Amniotic stem cell (primary cell): ENCODE measurements at regions not wholly inside any gene's neighbourhood (a gene's known extent, or its start where the extent isn't known, plus 50 kb on each side); places are given as distances from the start of the nearest gene placed in this dataset.

Experiments
- DNase-seq: peaks from one replicate; lab custom pipeline; 2025; lab: John Stamatoyannopoulos, UW

GRCh38 chr14:22452330-22452729 lies 136.7 kb downstream of the DAD1 start:
- no peak for DNase-seq

- no peak for DNase-seq
Observed at GRCh38 chr14:22450266-22450665, 138.8 kb downstream of the DAD1 start.

- DNase-seq, result no peak
Observed at GRCh38 chr14:22449600-22449905, 139.5 kb downstream of the DAD1 start.

GRCh38 chr14:22448905-22449599 lies 140.0 kb downstream of the DAD1 start:
- no peak for DNase-seq

- DNase-seq, result no peak
Observed at GRCh38 chr14:22448035-22448904, 140.8 kb downstream of the DAD1 start.

DNA sequence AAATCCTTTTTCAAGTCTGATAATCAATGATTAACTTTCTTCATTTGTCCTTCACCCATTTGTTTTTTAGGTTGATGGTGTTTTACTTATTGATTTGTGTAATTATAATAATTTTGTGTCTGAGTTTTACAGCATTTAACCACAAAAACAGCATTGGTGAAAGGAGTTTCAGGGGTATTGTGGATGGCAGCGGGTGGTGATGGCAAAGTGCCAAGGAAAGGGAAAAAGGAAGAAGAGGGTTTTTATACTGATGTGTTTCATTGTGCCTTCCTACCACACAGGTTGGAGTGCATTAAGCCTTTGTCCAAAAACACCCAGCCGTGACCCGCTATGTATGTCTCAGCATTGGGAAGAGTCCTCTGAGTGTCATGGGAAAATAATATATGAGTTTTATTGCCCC lies 150.3 kb downstream of the DAD1 start:
- DNase-seq, result no peak

- no peak for DNase-seq
Observed at GRCh38 chr14:22434901-22435550, 154.0 kb downstream of the DAD1 start.

DNA sequence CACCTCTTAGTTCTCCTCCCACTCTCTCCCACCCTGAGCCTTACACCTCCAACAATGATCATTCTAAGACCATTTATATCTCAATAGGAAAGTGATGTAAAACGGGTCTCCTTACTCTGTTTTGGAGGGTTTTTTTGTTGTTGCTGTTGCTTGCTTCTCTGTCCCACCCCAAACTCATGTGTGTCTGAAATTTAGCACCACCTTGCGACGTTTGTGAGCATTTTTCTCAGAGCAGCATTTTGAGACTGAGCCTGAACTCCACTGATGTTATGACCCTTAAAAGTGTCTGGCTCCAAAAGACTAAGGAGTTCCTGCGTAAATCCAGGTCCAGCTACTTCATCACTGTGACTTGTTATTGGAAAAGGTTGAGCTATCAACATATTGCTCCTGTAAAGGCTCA lies 155.0 kb downstream of the DAD1 start:
- no peak for DNase-seq

- no peak for DNase-seq
Observed at GRCh38 chr14:22433069-22433468, 156.0 kb downstream of the DAD1 start.

DNA sequence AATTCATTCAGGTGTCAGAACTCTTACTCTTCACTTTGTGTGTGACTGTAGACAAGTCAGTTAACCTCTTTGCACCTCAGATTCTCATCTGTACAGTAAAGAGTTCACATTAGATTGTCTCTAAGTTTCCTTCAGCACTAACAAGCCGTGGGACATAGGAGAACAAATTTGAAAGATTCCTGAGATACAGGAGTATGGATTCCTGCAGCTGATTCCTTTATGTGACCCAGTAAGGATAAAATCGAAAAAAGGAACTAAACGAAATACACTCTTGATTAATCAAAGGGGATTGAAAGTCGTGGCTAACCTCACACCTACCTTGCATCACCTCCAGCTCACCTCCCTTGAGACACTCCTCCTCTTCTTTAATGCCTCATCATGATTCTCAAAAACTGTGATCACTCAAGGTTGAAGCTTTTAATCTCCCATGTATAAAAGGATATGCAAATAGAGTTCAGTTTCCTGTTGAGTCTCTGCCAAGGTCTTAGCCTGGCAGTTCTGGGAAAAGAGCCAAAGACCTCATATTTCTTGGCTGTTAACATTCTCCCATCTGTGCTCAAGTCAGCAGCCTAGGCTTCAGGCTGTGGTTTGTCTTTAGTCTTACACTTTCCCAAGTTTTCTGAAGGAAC lies 156.6 kb downstream of the DAD1 start:
- DNase-seq, result peak; percentile 19

DNA sequence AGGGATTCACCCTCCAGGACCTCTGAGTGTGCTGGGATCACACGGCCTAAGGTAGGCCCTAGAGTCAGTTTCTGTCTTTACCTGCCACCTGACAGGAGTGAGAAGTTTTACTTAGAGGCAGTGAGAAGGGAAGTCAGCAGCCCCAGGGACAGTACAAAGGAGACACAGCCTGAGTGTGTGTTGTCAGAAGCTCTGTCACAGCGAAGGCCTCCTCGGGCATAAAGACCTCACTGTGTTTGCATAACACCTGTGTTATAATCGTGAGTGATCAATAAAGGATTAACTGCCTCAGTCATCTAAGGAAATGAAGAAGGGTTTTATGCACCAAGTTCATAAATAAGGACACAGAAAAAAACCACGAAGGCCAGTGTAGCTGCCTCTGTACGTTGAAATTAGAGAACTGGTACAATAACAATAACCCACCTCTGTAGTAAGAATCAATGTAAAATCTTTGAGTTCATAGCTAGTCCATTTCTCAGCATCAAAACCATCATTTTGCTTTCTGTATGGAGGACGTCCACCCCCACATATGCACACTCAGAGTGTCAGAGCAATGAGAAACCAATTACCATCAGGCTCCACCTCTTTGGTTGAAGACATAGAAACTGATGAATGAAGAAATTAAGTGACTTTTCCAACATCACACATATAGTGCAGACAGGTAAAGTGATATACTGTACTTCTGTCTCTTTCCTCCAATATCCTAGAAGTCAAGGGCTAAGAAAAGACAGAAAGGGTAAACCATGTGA lies 159.3 kb downstream of the DAD1 start:
- DNase-seq, result no peak

- no peak for DNase-seq
Observed at GRCh38 chr14:22428700-22429291, 160.2 kb downstream of the DAD1 start.

DNA sequence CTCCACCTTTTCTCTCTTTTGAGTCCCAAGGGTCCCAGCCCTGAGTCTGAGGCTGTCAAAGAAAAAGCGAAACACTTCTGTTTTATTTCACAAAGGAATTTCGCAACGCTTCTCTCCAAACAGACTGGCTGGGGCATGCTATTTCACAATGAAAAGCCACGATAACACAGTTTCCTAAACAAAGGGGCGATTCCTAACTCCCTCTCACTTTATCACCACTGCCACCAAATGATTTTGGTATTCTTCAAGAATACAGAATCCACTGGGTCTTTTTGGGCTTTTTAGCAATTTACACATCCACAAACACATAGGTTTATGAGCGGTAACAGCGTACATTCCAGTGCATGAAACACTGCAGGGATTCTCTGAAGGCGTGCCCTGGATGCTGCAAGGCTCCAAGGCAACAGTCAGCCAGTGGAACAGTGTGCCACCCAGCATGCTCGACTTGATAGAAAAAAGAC lies 161.2 kb downstream of the DAD1 start:
- no peak for DNase-seq

- no peak for DNase-seq
Observed at GRCh38 chr14:22426711-22427110, 162.3 kb downstream of the DAD1 start.

DNA sequence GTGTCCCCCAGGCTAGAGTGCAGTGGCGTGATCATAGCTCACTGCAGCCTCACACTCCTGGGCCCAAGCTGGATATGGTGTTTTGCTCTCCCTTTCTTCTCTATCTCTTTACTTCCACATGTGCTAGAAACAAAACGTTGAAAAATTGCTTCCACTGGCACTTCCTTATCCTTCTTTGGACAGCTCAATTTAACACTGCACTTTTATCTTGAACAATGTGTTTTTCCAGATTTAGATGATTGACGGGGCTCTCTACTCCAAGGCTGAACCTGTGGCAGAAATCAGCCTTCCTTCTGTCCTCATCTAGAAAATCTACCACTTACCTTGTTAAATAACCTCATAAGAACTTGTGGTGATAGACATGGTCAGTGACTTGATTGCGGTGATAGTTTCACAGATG lies 165.1 kb downstream of the DAD1 start:
- DNase-seq, result no peak

- DNase-seq, result no peak
Observed at GRCh38 chr14:22422238-22422637, 166.8 kb downstream of the DAD1 start.

- no peak for DNase-seq
Observed at GRCh38 chr14:22420598-22421186, 168.3 kb downstream of the DAD1 start.

- DNase-seq, result no peak
Observed at GRCh38 chr14:22419620-22420019, 169.4 kb downstream of the DAD1 start.

GRCh38 chr14:22418631-22419030 lies 170.4 kb downstream of the DAD1 start:
- no peak for DNase-seq

- no peak for DNase-seq
Observed at GRCh38 chr14:22417914-22418313, 171.1 kb downstream of the DAD1 start.

- DNase-seq, result no peak
Observed at GRCh38 chr14:22416193-22416592, 172.8 kb downstream of the DAD1 start.
